HCT116 (cell line): ENCODE measurements at regions not wholly inside any gene's neighbourhood (a gene's known extent, or its start where the extent isn't known, plus 50 kb on each side); places are given as distances from the start of the nearest gene placed in this dataset.

ENCODE experiments used
- CEBPB ChIP-seq: IDR thresholded peaks from 2 replicates; pipeline ENCODE4 v1.6.1; 2012; ENCODE audit warnings: low read depth
- CTCF ChIP-seq, 3 experiments: fragments of 200-600 bp in 1 of 3; sonication (generic) in 1 of 3; IDR thresholded peaks in 2 of 3; conservative IDR thresholded peaks in 1 of 3; 2 replicates each; pipeline ENCODE4 v1.5.1; 2012 to 2017; ENCODE audit warnings: low read depth in 2 of 3, low read length in 2 of 3, antibody characterized with exemption in 1 of 3, borderline replicate concordance in 1 of 3, control low read depth in 1 of 3, mild to moderate bottlenecking in 1 of 3, mixed read lengths in 1 of 3, mixed run types in 1 of 3, moderate library complexity in 1 of 3; ENCODE audit not compliant: insufficient read depth in 1 of 3
- EZH2phosphoT487 ChIP-seq: fragments of 200-600 bp; IDR thresholded peaks from 2 replicates; pipeline ENCODE4 v1.6.1; 2018; ENCODE audit warnings: antibody characterized with exemption, borderline replicate concordance
- POLR2AphosphoS5 ChIP-seq: IDR thresholded peaks from 2 replicates; pipeline ENCODE4 v1.6.1; 2011; ENCODE audit warnings: mild to moderate bottlenecking, low read depth, low read length, moderate library complexity
- RAD21 ChIP-seq: IDR thresholded peaks from 2 replicates; pipeline ENCODE4 v1.6.1; 2012; ENCODE audit warnings: low read depth, mild to moderate bottlenecking

GRCh38 chr6:121835662-121836061, 400.2 kb downstream of the GJA1 start:
- no peak for TF ChIP-seq POLR2AphosphoS5
- TF ChIP-seq CTCF (IDR thresholded peaks at IDR 0.05 in 2 of 3, conservative IDR thresholded peaks at IDR 0.05 in 1 of 3; ENCODE audit: borderline replicate concordance in 1 of 3, insufficient read depth in 1 of 3, low read depth in 2 of 3, low read length in 2 of 3), result no peak
- TF ChIP-seq EZH2phosphoT487, result no peak
- no peak for TF ChIP-seq RAD21
- no peak for TF ChIP-seq CEBPB
